ENCODE measurements at regions not wholly inside any gene's neighbourhood (a gene's known extent, or its start where the extent isn't known, plus 50 kb on each side); places are given as distances from the start of the nearest gene placed in this dataset.
"Not testable (repeated sequence)": the region's sequence is repeated elsewhere in the genome, so short reads cannot be mapped to it uniquely, and the experiment has no call there.

- no peak for DNase-seq (ENCODE audit: low spot score)
These were observed 735.8 kb downstream of the ZPLD1 start for GRCh38 chr3:103170651-103171050.

GRCh38 chr3:103173940-103174339, 739.1 kb downstream of the ZPLD1 start:
- DNase-seq (ENCODE audit: low spot score) = no peak

- DNase-seq (ENCODE audit: low spot score) = no peak
These were observed 746.3 kb downstream of the ZPLD1 start for GRCh38 chr3:103181160-103181559.

GRCh38 chr3:103184772-103185171, 750.0 kb downstream of the ZPLD1 start:
- no peak for DNase-seq (ENCODE audit: low spot score)

GRCh38 chr3:103189941-103190340, 755.1 kb downstream of the ZPLD1 start:
- no peak for DNase-seq (ENCODE audit: low spot score)

GRCh38 chr3:103195216-103195615, 760.4 kb downstream of the ZPLD1 start:
- no peak for DNase-seq (ENCODE audit: low spot score)

- DNase-seq (ENCODE audit: low spot score) = no peak
These were observed 768.6 kb downstream of the ZPLD1 start for GRCh38 chr3:103203441-103203840.

GRCh38 chr3:103210583-103210982, 775.8 kb downstream of the ZPLD1 start:
- DNase-seq (ENCODE audit: low spot score) = no peak

- no peak for DNase-seq (ENCODE audit: low spot score)
These were observed 783.3 kb downstream of the ZPLD1 start for GRCh38 chr3:103218146-103218545.

GRCh38 chr3:103218793-103219192, 784.0 kb downstream of the ZPLD1 start:
- no peak for DNase-seq (ENCODE audit: low spot score)

- no peak for DNase-seq (ENCODE audit: low spot score)
These were observed 792.8 kb downstream of the ZPLD1 start for GRCh38 chr3:103227651-103228050.

GRCh38 chr3:103247459-103247858, 812.6 kb downstream of the ZPLD1 start:
- no peak for DNase-seq (ENCODE audit: low spot score)

- DNase-seq (ENCODE audit: low spot score) = not testable (repeated sequence)
These were observed 820.0 kb downstream of the ZPLD1 start for GRCh38 chr3:103254827-103255226.

GRCh38 chr3:103269287-103269686, 834.5 kb downstream of the ZPLD1 start:
- no peak for DNase-seq (ENCODE audit: low spot score)

- no peak for DNase-seq (ENCODE audit: low spot score)
These were observed 836.8 kb downstream of the ZPLD1 start for GRCh38 chr3:103271575-103271974.

- DNase-seq (ENCODE audit: low spot score) = peak; percentile 40
These were observed 861.3 kb downstream of the ZPLD1 start for GRCh38 chr3:103295974-103296570.

GRCh38 chr3:103297502-103297901, 862.7 kb downstream of the ZPLD1 start:
- not testable (repeated sequence) for DNase-seq (ENCODE audit: low spot score)

GRCh38 chr3:103306104-103306503, 871.3 kb downstream of the ZPLD1 start:
- no peak for DNase-seq (ENCODE audit: low spot score)

- no peak for DNase-seq (ENCODE audit: low spot score)
These were observed 874.1 kb downstream of the ZPLD1 start for GRCh38 chr3:103308921-103309320.

- DNase-seq (ENCODE audit: low spot score) = no peak
These were observed 885.1 kb downstream of the ZPLD1 start for GRCh38 chr3:103319912-103320311.

- no peak for DNase-seq (ENCODE audit: low spot score)
These were observed 902.5 kb downstream of the ZPLD1 start for GRCh38 chr3:103337179-103337845.

- DNase-seq (ENCODE audit: low spot score) = no peak
These were observed 906.3 kb downstream of the ZPLD1 start for GRCh38 chr3:103341078-103341606.

- no peak for DNase-seq (ENCODE audit: low spot score)
These were observed 907.5 kb downstream of the ZPLD1 start for GRCh38 chr3:103342205-103342731.

Measured in pons (tissue), 1 donor.